GM03348 (cell line): ENCODE measurements at regions not wholly inside any gene's neighbourhood (a gene's known extent, or its start where the extent isn't known, plus 50 kb on each side); places are given as distances from the start of the nearest gene placed in this dataset.

Experiments
- DNase-seq: peaks from one replicate; pipeline ENCODE4 v3.0.0; 2012; ENCODE audit warnings: low spot score

- no peak for DNase-seq
These were observed 189.7 kb downstream of the BCAT1 start for GRCh38 chr12:24759155-24759554.

DNA sequence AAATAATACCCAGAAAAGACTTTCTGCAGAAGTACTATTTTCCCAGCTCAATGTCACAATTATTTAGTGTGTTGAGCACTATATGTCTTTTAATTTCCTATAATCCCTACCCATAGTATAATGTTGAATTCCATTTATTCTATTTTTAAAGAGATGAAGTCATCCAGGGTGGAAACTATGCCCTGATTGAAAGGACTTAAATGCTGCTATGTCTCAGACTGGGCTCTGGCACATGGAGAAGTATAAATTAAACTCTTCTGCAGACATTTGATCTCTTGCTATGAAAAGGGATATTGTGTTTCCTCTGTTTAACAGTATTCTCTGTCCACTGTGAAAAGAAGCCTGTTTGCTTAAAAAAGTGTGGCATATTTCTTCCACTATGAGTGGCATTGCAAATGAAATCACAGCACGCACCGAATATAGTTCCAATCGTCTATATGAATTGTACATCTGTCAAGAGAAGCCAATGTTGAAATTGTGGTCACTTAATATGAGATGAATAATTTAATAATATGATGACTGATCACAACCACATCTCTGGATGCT lies 192.3 kb downstream of the BCAT1 start:
- DNase-seq = no peak

GRCh38 chr12:24754690-24755638 lies 193.9 kb downstream of the BCAT1 start:
- DNase-seq = peak; percentile 24

DNA sequence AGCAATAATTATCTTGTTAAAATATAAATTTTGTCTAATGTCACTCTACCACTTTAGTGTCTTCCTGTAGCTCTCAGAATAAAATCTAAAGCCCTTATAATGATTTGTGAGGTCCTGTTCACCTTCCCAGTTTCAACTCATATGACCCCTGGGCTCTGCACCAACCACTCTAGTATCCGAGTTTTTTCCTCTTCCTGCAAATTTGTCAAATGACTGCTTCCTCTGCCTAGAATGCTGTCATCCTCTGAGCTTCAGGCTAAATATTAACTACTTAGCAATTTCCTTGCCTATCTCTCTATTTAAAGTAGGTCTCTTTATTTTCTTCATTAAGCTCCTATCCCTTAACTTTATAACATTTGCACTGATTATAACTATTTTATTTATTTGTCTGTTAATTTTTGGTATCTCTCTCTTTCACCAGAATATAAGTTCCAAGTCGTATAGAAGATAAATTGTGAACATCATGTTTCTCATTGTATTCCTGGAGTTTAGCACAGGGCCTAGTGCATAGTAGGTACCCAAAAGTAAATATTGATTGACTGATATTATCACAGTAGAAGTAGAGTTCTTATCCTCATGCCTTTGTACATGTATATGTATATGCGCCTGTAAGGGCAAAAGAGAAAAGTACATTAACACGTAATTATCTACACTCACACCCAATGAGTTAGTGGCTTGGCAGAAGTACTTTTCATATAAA lies 196.0 kb downstream of the BCAT1 start:
- no peak for DNase-seq

DNA sequence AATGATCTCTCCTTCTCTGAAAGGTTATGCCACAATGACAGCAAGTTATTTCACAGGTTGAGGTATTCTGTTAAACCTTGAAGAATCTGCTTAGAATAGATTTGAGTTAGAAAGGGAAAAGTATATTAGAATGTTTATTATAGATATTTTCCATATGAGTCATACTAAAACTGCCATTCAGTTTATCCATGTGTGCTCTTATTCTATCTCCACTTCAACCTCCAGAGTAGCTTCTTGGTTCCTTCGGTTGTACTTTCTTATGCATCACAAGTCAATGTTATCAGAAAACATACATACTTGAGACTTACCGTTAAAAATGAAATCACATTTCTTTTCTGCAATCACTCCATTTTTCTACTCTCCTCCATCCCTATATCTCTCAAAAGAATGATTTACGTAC lies 197.7 kb downstream of the BCAT1 start:
- no peak for DNase-seq

DNA sequence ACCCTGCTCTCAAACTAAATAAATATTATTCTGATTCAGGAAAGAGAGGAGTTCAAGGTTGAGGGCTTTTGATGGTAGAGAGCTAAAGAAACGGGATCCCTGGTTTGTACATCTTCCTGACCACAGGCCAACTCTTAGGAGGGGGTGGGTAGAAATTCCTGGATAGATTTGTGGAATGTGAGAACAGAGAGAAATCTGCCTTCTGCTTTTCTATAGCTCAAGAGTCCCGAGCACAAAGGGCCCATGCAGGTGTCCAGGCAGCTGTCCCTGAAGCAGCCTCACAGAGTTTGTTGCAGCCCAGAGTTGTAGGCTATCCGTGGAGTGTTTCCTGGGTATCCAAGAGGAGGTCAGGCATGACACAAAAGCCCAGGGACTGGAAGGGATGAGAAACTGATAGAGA lies 198.6 kb downstream of the BCAT1 start:
- DNase-seq = no peak

DNA sequence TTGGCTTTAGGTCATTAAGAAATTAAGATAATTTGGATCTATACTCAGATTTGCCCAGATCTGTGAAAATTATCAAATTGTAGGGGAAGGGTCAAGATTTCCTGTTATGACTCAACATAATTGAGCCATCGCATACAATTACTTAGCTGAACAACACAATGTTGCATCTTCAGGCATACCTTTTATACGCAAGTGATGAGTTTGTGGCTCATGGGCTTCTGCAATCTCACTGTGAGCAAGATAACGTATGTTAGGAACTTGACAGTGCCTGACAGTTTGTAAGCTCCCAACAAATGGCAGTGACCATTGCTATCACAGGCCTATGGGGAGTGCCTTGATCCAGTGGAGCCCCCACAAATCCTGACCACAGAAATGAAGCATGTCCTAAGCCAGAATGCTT lies 199.7 kb downstream of the BCAT1 start:
- no peak for DNase-seq

DNA sequence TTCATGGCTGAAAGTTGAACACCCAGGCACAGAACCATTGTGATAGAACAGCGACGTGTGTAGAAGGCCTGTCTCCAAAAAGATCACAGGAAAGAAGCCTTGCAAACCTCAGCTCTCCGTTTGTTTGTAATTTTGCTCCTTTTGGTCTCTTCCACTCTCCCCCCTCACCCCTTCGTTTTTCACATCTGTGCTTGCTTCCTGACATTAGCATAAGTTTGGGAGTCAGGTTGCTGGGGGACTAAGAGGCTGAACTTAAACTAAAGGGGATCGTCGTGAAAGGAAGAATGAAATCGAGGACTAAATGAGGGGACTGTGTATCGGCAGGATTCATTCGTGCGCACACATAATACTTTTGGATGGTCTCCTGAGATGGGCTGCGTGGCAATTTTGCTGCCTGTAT lies 200.6 kb downstream of the BCAT1 start:
- no peak for DNase-seq

- DNase-seq = no peak
These were observed 202.0 kb downstream of the BCAT1 start for GRCh38 chr12:24746864-24747263.

DNA sequence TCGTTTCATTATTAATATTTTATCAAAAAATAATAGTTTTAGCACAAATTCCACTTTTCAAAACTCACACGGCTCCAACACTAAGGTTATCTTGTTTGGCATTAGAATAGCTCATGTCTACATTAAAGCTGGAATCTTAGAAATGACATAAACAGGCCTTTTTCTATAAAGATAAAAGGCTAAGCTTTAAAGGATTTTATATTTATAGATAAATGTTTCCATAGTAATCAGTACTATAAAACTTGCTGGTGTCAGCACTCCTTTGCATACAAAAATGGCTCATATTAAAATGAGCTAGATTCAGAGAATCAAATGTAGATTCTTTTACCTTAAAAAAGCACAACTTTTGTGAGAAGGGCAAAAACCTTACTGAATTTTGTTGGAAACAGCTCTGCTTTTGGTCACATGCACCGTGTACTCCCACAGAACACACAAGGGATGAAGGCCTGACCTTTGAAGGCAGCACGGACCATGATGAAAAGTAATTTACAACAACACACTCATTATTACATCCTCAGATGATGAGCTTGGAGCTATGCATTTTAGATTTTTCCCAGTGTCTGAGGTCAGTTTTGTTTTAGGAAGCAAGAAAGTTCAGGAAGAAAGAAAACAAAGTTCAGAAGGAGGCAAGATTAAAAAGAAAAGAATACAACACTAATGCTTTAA lies 202.8 kb downstream of the BCAT1 start:
- no peak for DNase-seq

DNA sequence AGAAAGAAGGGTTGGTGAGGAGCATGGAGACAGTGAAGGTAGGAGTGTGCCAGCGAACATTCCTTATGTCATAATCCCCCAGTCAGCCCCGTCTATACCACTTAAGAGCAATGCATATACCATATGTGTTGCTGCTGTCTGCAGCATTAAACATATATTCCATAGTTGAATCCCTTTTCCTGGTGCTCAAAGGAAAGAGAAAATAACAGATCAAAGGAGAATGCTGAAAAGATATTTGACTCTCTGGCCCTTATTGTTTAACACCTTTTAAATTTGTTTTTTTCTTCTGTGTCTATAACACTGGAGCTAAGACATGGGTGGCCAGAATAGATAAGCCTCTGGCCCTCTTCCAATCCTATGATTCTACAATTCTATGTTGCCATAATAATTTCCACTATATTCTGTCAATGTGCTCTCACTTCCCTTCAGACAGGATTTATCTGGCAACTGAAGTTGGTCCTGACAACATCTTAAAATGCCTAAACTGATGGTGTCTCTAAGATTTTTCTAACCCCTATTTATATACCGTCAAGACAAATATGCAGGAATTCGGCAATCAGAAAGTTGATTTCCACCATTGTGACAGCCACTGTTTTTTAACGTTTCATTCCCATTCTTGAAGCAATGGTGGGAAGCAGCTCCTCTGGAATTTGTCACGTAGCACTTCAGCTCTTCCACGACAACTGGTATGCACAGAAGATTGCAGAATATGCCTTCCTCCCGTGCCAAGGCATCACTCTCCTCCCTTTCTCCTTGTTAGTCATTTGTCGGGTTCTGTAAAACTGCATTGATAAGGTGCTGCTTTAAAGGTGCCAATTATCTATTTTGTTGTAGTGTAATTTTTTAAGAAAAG lies 204.7 kb downstream of the BCAT1 start:
- DNase-seq = no peak

DNA sequence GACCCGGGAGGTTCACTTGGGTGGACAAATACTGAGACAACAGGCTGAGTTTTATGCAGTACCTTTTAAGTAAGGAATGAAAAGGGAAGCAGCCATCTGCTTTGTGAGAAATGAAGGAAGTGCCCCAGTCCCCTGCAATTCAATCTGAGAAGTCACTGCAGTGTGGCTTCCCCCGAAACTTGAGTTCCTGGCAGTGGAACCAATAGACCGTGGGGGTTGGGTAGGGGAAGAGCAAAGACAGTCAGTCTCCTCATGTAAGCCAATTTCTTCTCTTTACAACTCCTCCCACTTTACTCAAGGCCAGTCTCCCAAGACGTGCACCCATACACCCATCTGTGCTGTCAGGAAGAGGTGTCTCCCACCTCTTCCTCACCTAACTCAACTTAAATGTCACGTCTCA lies 206.5 kb downstream of the BCAT1 start:
- DNase-seq = no peak

GRCh38 chr12:24741216-24741615 lies 207.7 kb downstream of the BCAT1 start:
- DNase-seq = no peak

GRCh38 chr12:24739106-24739779 lies 209.7 kb downstream of the BCAT1 start:
- no peak for DNase-seq

GRCh38 chr12:24738441-24738840 lies 210.5 kb downstream of the BCAT1 start:
- DNase-seq = no peak

GRCh38 chr12:24731596-24731995 lies 217.3 kb downstream of the BCAT1 start:
- DNase-seq = no peak

DNA sequence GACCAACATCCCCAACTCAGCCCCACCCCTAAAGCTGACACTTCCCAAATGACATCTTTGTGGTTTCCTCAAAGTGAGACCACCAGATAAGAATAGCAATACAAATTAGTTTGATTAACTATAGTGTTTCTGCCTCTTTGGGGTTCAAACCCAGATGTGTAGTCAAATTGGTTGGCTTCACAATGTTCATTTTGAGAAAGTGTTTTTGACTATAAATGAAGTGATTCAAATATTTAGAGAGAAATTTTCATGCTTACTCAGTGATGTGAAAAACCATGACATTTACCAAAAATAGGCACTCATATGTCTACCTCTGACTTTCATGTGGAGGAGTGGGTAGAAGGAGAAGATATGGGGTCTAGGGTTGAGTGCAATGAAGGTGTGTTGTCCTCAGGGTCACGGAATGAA lies 218.4 kb downstream of the BCAT1 start:
- no peak for DNase-seq

DNA sequence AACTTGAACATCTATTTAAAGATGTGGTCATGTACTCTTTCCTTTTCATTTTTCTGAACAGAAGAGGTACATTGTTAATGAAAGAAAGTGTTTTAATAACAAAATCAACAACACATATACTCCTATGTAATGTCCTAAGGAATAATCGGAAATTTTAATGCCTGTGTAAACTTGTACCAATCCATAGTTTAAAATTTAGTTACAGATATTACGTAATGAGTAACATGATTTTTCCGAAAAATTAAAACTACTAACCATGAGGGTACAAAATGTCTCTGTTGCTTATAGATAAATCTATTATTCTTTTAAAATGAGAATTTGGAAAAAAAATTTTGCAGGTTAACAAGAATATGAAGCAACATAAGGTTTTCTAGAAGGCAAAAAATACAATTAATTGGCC lies 220.1 kb downstream of the BCAT1 start:
- no peak for DNase-seq

- DNase-seq = peak; percentile 16
These were observed 220.5 kb downstream of the BCAT1 start for GRCh38 chr12:24728366-24728765.

DNA sequence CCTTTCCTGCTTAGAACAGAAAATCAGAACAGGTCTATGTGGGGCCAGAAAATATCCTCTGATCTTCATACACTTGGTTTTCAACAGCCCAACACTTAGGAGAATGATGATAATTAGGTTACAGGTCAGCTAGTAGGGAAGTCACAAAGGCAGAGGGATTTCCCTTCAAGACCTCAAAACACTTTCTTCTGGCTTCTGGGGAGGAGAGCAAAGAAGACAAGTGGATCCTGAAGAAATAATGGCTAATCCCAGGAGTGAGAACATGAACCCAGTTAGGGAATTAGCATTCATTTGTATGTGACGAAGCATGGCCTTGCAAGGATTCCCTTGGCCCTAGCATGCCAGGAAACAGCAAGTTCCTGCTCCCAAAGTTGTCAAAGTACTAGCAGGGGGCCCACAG lies 223.3 kb downstream of the BCAT1 start:
- DNase-seq = no peak

GRCh38 chr12:24724814-24725213 lies 224.1 kb downstream of the BCAT1 start:
- no peak for DNase-seq
